ENCODE measurements at regions not wholly inside any gene's neighbourhood (a gene's known extent, or its start where the extent isn't known, plus 50 kb on each side); places are given as distances from the start of the nearest gene placed in this dataset.

DNA sequence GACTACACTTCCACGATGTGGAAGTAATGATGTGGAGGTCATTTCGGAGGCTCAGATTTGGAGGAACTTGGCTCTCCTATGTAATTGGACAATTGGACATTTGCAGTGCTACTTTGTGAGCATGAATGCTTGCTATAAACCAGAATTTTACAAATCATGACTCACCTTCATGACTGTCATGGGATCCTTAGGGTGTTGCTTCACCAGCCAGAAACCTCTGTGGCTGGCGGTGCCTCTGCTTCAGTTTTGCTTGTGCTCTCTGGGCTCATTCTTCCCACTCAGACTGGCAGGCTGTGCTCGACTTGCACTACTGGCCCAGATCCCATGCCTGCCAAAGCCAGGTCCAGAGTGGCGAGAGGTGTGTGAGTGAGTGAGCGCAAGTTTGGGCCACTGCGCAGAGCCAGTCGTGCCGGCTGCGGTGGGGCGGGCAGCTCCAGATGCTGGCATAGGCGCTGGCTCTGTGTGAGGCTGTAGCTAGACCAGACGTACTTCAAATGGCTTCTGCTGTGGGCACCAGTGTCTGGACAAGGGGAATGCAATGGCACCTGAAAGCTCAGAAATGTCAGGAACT lies 387.8 kb downstream of the AEBP2 start:
- no peak for DNase-seq (ENCODE audit: low read depth in 3 of 3)

DNA sequence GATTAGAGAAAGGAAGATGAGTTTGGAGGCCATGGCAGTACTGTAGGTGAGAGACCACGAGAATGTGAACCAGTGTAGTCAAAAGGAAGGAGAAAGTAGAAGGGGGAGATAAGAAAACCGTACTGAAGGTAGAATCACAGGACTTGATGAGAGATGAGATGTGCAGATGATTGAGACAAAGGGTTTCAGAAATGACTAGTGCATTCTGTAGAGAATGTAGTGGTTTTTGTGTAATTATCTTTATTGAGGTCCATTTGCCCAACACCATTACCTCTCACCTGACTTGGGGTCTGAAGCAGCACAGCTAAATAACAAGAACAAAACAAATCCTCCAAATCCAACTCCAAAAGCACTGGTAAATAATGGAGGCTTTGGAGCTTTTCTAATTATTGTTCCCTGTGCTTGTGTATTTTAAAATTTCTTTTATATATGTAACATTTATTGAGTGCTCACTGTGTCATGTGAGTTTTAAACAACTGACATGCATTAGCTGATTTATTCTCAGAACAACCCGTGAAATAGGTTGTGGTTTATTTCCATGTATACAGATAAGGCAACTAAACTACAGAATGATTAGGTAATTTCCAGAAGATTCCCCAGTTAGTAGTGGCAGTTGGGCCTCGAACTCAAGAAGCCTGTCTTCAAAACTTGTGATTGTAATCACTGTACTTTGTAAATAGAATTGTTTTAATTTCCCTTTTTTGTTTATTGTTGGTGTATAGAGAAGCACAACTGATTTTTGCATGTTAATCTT lies 390.0 kb downstream of the AEBP2 start:
- no peak for DNase-seq (ENCODE audit: low read depth in 3 of 3)

DNA sequence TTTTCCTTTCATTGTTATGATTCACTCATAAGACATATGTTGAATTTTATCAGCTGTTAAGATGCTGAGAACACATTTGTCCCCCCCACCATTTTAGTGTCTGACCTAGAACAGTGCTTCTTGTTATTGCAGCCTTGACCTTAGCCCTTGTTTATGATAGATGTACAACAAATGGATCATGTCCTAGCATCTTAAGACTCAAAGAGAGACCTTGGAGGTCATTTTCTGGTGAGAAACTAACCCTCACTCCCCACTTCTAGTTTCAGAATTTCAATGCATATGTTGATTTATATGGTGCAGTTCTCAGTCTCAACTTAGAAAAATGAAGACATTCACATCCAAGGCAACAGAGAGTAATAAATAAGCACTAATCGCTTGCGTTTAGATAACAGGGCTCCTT lies 391.2 kb downstream of the AEBP2 start:
- no peak for DNase-seq (ENCODE audit: low read depth in 3 of 3)

GRCh38 chr12:19833775-19834501 lies 394.6 kb downstream of the AEBP2 start:
- DNase-seq (ENCODE audit: low read depth in 3 of 3), result peak in 1 of 3 experiments; percentile 14

DNA sequence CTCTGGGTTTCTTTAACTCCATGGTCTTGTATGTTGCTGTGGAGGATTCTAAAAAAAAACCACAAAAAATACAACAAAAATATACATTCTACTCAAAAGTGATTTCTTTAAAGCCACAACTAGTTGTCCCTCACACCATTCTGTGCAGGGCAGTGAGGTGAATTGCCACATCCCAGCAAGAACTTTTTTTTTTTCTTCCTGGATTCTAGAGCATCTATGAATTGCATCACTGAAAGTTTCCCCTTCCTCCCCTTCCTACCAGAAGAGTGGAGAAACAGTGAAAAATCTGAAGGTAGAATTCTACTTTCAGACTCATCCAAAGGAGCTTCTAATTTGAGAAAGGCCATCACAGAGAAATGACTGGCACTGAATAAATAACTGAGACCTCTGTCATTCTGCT lies 395.3 kb downstream of the AEBP2 start:
- DNase-seq (ENCODE audit: low read depth in 3 of 3), result no peak

- DNase-seq (ENCODE audit: low read depth in 3 of 3), result no peak
These were observed 396.8 kb downstream of the AEBP2 start for GRCh38 chr12:19836056-19836455.

DNA sequence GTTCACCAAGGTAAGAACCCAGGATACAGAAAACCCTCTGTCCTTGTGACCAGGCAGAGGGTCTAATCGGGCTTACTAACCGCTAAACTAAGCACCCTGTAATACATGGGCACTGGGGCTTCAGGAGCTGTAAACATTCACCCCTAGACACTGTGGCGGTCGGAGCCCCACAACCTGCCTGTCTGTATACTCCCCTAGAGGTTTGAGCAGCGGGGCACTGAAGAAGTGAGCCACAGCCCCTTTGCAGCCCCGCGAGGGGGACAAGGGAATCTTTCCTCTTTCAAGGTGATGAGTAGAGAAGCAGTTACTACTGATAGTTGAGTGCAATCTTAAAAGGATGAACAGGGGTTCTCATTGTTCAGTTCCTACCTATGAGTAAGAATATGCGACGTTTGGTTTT lies 397.2 kb downstream of the AEBP2 start:
- no peak for DNase-seq (ENCODE audit: low read depth in 3 of 3)

DNA sequence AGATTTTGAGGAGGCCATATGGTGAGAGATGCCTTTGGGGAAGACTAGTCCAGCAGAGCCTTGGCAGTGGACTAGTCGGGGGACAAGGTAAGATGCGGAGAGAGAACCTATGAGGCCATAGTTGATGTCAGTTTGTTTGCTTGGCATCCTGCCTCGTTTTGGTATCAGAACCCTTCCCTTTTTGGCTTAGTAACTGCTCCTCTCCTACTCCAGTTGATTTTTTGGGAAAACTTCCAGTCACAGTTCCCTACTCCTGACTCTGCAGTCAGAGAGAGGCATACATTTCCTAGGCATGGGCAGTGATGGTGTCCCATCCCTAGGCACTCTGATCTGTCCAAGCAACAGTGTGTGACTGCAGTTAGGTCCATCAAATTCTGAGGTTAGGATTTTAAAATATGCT lies 398.3 kb downstream of the AEBP2 start:
- no peak for DNase-seq (ENCODE audit: low read depth in 3 of 3)

- no peak for DNase-seq (ENCODE audit: low read depth in 3 of 3)
These were observed 402.2 kb downstream of the AEBP2 start for GRCh38 chr12:19841451-19841850.

- no peak for DNase-seq (ENCODE audit: low read depth in 3 of 3)
These were observed 402.8 kb downstream of the AEBP2 start for GRCh38 chr12:19842116-19842515.

- DNase-seq (ENCODE audit: low read depth in 3 of 3), result no peak
These were observed 404.9 kb downstream of the AEBP2 start for GRCh38 chr12:19844224-19844623.

- DNase-seq (ENCODE audit: low read depth in 3 of 3), result no peak
These were observed 407.3 kb downstream of the AEBP2 start for GRCh38 chr12:19846574-19846973.

DNA sequence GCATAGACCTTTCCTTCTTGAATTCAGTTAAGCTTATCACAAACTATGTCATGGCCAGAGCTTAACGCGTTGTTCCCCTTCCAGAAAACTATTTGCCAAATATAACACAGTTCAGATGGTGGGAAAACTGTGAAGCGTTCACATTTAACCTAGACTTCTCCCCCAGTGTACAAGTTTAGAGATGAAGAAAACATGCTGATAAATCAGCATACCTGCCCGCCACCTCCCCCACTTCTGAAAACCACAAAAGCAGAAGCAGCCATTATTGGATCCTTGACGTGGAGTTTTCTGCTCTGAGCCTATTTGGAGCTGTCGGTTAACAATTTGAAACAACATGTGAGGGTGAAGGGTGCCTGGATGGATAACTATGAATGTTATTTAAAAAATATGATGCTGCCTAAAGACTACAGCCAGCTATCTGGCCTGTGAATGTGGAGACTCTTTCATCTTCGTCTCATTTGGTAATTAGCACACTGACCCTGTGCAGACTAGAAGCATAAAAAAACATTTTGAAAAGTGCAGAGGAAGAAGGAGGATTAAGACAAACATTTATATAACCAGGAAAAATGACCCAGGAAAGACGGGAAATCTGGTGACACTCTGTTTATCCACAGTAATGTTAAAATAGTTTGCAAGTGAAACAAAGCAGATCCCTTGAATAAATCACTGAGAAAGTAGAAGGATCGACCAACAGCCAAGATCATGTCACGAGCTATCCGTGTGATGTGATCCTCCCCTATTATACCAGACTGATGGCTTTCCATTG lies 408.2 kb downstream of the AEBP2 start:
- DNase-seq (ENCODE audit: low read depth in 3 of 3), result no peak

- no peak for DNase-seq (ENCODE audit: low read depth in 3 of 3)
These were observed 409.1 kb downstream of the AEBP2 start for GRCh38 chr12:19848421-19848820.

DNA sequence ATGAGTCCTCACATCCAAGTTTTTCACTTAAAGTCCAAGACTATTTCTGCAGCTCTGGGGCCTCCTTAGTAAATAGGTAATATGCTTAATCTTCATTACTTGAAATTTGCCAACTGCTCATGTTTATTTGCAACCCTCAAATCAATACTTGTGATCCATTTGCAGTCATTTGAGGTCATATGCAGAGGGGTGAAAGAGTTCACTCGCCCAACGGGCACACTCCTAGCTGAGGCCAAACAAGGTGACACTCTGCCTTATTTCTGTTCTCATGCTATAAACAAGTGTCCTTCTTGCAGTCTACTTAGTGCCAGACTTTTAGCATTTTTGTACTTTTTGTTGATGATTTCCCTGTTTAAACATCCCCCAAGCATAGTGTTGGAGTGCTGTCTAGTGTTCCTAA lies 409.9 kb downstream of the AEBP2 start:
- DNase-seq (ENCODE audit: low read depth in 3 of 3), result no peak

GRCh38 chr12:19850346-19851065 lies 411.2 kb downstream of the AEBP2 start:
- no peak for DNase-seq (ENCODE audit: low read depth in 3 of 3)

DNA sequence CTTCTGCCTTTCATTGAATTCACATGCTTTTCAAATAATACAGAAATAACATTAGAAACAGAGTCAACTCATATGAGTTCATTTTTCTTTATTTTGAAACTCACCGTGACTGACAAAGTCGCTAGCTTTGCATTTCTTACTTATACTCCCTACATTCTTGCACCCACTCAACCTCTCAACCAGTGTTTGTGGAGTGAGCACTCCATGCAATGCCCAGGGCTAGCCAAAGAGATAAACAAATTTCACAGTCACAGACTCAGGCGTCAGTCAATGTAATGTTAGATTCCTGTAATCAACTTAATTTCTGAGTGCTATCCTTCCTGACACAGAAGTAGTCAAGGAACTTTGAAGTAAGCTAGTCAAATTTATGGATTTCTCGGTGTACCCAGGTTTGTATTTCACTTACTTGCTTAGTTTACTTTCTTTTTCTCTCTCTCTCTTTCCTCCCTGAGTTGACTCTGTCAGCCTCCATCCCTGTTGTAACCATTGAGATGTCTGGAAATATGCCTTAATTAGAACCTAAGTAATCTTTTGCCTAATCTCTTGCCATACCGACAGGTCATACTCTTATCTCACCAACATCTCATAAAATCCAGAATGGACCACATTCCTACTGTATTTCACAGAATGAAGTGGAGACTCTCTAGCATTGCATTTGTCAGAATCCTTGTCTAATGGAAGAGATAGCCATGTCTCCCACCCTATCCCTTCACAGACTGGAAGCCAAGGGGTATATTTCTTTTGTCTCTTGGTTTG lies 413.0 kb downstream of the AEBP2 start:
- DNase-seq (ENCODE audit: low read depth in 3 of 3), result no peak

DNA sequence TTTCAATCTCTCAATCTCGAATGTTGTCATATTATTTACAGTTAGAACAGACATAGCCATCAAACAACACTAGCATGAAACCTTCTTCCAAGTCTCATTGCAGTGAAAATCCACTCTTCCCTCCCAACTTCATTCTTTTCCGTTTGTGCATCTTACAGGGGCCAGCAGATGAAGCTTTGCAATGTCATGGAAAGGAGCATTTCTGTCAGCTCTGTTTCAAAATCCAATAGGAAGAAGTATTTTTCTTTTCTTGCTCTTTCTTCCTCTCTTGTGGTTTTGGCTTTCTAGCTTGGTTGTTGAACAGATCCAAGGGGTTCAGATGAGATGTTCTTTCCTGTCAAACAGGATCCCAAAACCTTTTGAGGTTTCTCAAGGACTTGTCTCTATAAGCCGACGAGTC lies 416.6 kb downstream of the AEBP2 start:
- DNase-seq (ENCODE audit: low read depth in 3 of 3), result no peak

- no peak for DNase-seq (ENCODE audit: low read depth in 3 of 3)
These were observed 417.1 kb downstream of the AEBP2 start for GRCh38 chr12:19856389-19856788.

DNA sequence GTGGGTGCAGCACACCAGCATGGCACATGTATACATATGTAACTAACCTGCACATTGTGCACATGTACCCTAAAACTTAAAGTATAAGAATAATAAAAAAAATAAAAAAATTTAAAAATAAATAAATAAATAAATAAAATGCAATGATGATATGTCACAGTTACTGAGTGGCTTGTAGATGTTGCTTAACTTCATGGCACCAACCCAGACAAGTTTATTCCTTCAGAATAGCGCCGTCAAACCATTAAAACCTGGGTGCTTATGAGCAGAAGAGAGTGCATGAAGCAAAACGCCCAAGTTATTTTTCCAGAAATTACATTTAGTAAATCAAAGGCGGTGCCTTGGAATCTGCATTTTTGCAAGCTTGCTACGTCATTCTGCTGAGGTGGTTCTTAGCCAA lies 417.9 kb downstream of the AEBP2 start:
- no peak for DNase-seq (ENCODE audit: low read depth in 3 of 3)

DNA sequence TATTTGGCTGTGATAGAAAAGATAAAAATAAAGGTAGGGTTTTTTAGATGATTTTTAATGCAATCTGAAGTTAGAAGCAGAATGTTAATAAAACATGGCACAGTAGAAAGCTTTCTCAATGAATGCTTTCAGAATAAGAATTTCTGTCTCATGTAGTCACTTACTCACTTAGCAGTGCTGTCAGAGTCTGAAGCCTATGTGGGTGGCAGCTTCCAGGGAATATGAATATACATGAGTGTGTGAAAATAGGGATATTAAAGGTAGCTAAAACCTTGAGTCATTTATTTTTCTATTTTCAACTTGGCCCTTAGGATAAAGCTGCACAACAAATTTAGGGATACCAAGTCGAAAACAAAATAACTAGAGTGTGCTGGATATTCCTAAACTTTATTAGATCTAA lies 427.9 kb downstream of the AEBP2 start:
- no peak for DNase-seq (ENCODE audit: low read depth in 3 of 3)

Data from stimulated activated CD4-positive, alpha-beta T cell treated with anti-CD3 and anti-CD28 coated beads, TNF-alpha, amount 100 ng/mL, for 24 hours (primary cell).